SK-N-SH (cell line): ENCODE measurements at regions not wholly inside any gene's neighbourhood (a gene's known extent, or its start where the extent isn't known, plus 50 kb on each side); places are given as distances from the start of the nearest gene placed in this dataset.

Experiments used
- CTCF ChIA-PET: fragments of 300-600, 350-600 bp; formaldehyde crosslinking; extraction: SDS; loops from one replicate; lab custom pipeline; 2021; lab: Yijun Ruan, JAX
- POLR2A ChIA-PET: fragments of 350-600 bp; sonication (Branson Sonifier 250); formaldehyde crosslinking; extraction: SDS; loops from one replicate; lab custom pipeline; 2020; ENCODE audit warnings: antibody characterized with exemption, inconsistent platforms; lab: Yijun Ruan, JAX
- DNase-seq: peaks from one replicate; pipeline ENCODE4 v3.0.0; 2012
- H2AFZ ChIP-seq: fragments of 200-600 bp; sonication (generic); 2 replicates; pipeline ENCODE4 v1.8.1; 2016; ENCODE audit warnings: antibody characterized with exemption, mild to moderate bottlenecking, low read depth
- H3F3A ChIP-seq: fragments of 200-600 bp; sonication (generic); replicated peaks from 2 replicates; pipeline ENCODE3; 2016; ENCODE audit warnings: antibody characterized with exemption, mild to moderate bottlenecking; ENCODE audit not compliant: insufficient read depth
- H3K27ac ChIP-seq, 2 experiments: fragments of 200-500 bp in 1 of 2; fragments of 200-600 bp in 1 of 2; sonication (Bioruptor generic) in 1 of 2; sonication (generic), shearing (Covaris generic) in 1 of 2; 2 replicates each; pipeline versions ENCODE4 v1.5.1 to v1.6.1; 2014 to 2016; ENCODE audit warnings: low read depth in 2 of 2, inconsistent platforms in 1 of 2, low read length in 1 of 2, mild to moderate bottlenecking in 1 of 2, mixed read lengths in 1 of 2
- H3K27me3 ChIP-seq: fragments of 200-600 bp; sonication (generic), shearing (Covaris generic); 2 replicates; pipeline ENCODE4 v1.6.1; 2016; ENCODE audit warnings: mixed run types; ENCODE audit not compliant: insufficient read depth
- H3K36me3 ChIP-seq, 2 experiments: fragments of 200-500 bp in 1 of 2; fragments of 200-600 bp in 1 of 2; sonication (Bioruptor generic) in 1 of 2; sonication (generic) in 1 of 2; replicated peaks in 1 of 2; 2 replicates each; pipeline versions ENCODE3 to v1.5.1; 2014 to 2016; ENCODE audit warnings: low read length in 1 of 2, mild to moderate bottlenecking in 1 of 2; ENCODE audit not compliant: insufficient read depth in 2 of 2, control insufficient read depth in 1 of 2
- H3K4me1 ChIP-seq, 2 experiments: fragments of 200-500 bp in 1 of 2; fragments of 200-600 bp in 1 of 2; sonication (Bioruptor generic) in 1 of 2; sonication (generic), shearing (Covaris generic) in 1 of 2; 2 replicates each; pipeline versions ENCODE4 v1.5.1 to v1.6.1; 2014 to 2016; ENCODE audit warnings: low read depth in 1 of 2, low read length in 1 of 2, mixed run types in 1 of 2; ENCODE audit not compliant: insufficient read depth in 2 of 2, control insufficient read depth in 1 of 2
- H3K4me2 ChIP-seq: fragments of 200-600 bp; sonication (generic), shearing (Covaris generic); 2 replicates; pipeline ENCODE4 v1.6.1; 2017; ENCODE audit warnings: mixed run types
- H3K4me3 ChIP-seq, 2 experiments: fragments of 200-500 bp in 1 of 2; fragments of 200-600 bp in 1 of 2; sonication (Bioruptor generic) in 1 of 2; sonication (generic), shearing (Covaris generic) in 1 of 2; 2 replicates each; pipeline versions ENCODE4 v1.5.1 to v1.8.1; 2014 to 2016; ENCODE audit warnings: low read depth in 2 of 2, inconsistent platforms in 1 of 2, low read length in 1 of 2, mild to moderate bottlenecking in 1 of 2, mixed read lengths in 1 of 2, moderate library complexity in 1 of 2
- H3K79me2 ChIP-seq: fragments of 200-600 bp; sonication (generic); 2 replicates; pipeline ENCODE4 v1.8.1; 2017; ENCODE audit warnings: mild to moderate bottlenecking; ENCODE audit not compliant: insufficient read depth
- H3K9ac ChIP-seq: fragments of 200-600 bp; sonication (generic); 2 replicates; pipeline ENCODE4 v1.6.1; 2017; ENCODE audit warnings: mixed run types
- H3K9me2 ChIP-seq: fragments of 200-600 bp; sonication (generic); 2 replicates; pipeline ENCODE4 v1.6.1; 2017; ENCODE audit warnings: mixed run types
- H3K9me3 ChIP-seq: fragments of 200-600 bp; sonication (generic); 2 replicates; pipeline ENCODE4 v1.6.1; 2017; ENCODE audit warnings: mixed run types, mild to moderate bottlenecking, moderate library complexity
- H4K20me1 ChIP-seq: fragments of 200-600 bp; sonication (generic); 2 replicates; pipeline ENCODE4 v1.6.1; 2017; ENCODE audit warnings: mild to moderate bottlenecking, mixed run types; ENCODE audit not compliant: insufficient read depth
- CTCF ChIP-seq: fragments of 200-600 bp; sonication (generic); IDR thresholded peaks from 2 replicates; pipeline ENCODE4 v1.6.1; 2017; ENCODE audit warnings: antibody characterized with exemption, mild to moderate bottlenecking, moderate library complexity
- ELF1 ChIP-seq: IDR thresholded peaks from 2 replicates; pipeline ENCODE4 v1.4.0; 2012
- IRF3 ChIP-seq: fragments of 150-350 bp; IDR thresholded peaks from 2 replicates; pipeline ENCODE4 v1.6.1; 2016; ENCODE audit warnings: mild to moderate bottlenecking, low read depth, low read length
- JUND ChIP-seq: IDR thresholded peaks from 2 replicates; pipeline ENCODE4 v1.4.0; 2012
- MXI1 ChIP-seq: IDR thresholded peaks from 2 replicates; pipeline ENCODE4 v1.6.1; 2012; ENCODE audit warnings: mild to moderate bottlenecking, low read depth, low read length, improper control_type of control experiment
- NFIC ChIP-seq: IDR thresholded peaks from 2 replicates; pipeline ENCODE4 v1.4.0; 2012; ENCODE audit warnings: borderline replicate concordance
- NRF1 ChIP-seq: IDR thresholded peaks from 2 replicates; pipeline ENCODE4 v1.6.1; 2012; ENCODE audit warnings: low read depth, mild to moderate bottlenecking, low read length
- REST ChIP-seq: IDR thresholded peaks from 2 replicates; pipeline ENCODE4 v1.6.1; 2012; ENCODE audit warnings: mild to moderate bottlenecking, low read depth, low read length, moderate library complexity
- RFX5 ChIP-seq: IDR thresholded peaks from 2 replicates; pipeline ENCODE4 v1.6.1; 2012; ENCODE audit warnings: mild to moderate bottlenecking, improper control_type of control experiment, low read length
- RXRA ChIP-seq: IDR thresholded peaks from 2 replicates; pipeline ENCODE4 v1.4.0; 2012; ENCODE audit warnings: low read depth, mild to moderate bottlenecking, borderline replicate concordance
- SIN3A ChIP-seq: IDR thresholded peaks from 2 replicates; pipeline ENCODE4 v1.6.1; 2012; ENCODE audit warnings: low read depth, mild to moderate bottlenecking, low read length, moderate library complexity, borderline replicate concordance
- SMC3 ChIP-seq: IDR thresholded peaks from 2 replicates; pipeline ENCODE4 v1.6.1; 2012; ENCODE audit warnings: low read depth, low read length, improper control_type of control experiment
- TCF12 ChIP-seq: IDR thresholded peaks from 2 replicates; pipeline ENCODE4 v1.4.0; 2012
- USF1 ChIP-seq: IDR thresholded peaks from 2 replicates; pipeline ENCODE4 v1.4.0; 2012; ENCODE audit warnings: low read depth, borderline replicate concordance
- USF2 ChIP-seq: fragments of 150-350 bp; IDR thresholded peaks from 2 replicates; pipeline ENCODE4 v1.6.1; 2017; ENCODE audit warnings: antibody characterized with exemption, low read length, low read depth, borderline replicate concordance
- WGBS: methylation state at CpG from one replicate; pipeline ENCODE4 v1.1.6; 2017; ENCODE audit warnings: low lambda C conversion rate; 5-methylcytosine and 5-hydroxymethylcytosine counted together

- Histone ChIP-seq H3K27me3 (no peaks in the 10 kb centered on the region), H3K79me2 (no peaks in the 10 kb centered on the region), H3K9me3 (no peaks in the 10 kb centered on the region), H3F3A (no peaks in the 10 kb centered on the region), H3K27ac (0 out of 4 replicates have a peak overlapping the region, but pooled peaks of 1 of the 2 experiments have one; percentile 8), H2AFZ (no peak overlapping the region), H3K4me2 (no peak overlapping the region), H3K4me3 (no peak overlapping the region), H3K4me1 (no peaks in the 10 kb centered on the region), H3K36me3 (no peaks in the 10 kb centered on the region), H3K9me2 (no peaks in the 10 kb centered on the region), H4K20me1 (no peaks in the 10 kb centered on the region), H3K9ac (no peak overlapping the region)
- POLR2A ChIA-PET = no interaction called here
- TF ChIP-seq RFX5 = no peak
- TF ChIP-seq IRF3 = no peak
- TF ChIP-seq SMC3 = no peak
- no peak for TF ChIP-seq NFIC
- no peak for TF ChIP-seq JUND
- no peak for TF ChIP-seq REST
- TF ChIP-seq ELF1 = no peak
- no peak for TF ChIP-seq USF1
- no peak for TF ChIP-seq CTCF
- TF ChIP-seq RXRA = no peak
- no peak for TF ChIP-seq NRF1
- TF ChIP-seq MXI1 = no peak
- TF ChIP-seq USF2 = no peak
- no peak for TF ChIP-seq TCF12
- TF ChIP-seq SIN3A = no peak
- 37% methylated on average over 2 of the region's 2 CpGs for WGBS
- CTCF ChIA-PET = interaction anchor here (0.6 to 1.0 kb wide), 6 partner anchors 9 to 238 kb away, joined by 3 to 7 read pairs (median 4); no protein-coding TSS in a partner anchor
- DNase-seq = no peak
Observed at GRCh38 chr1:174075245-174075692, 53.1 kb upstream of the RC3H1 start.
